HEK293T (cell line): ENCODE measurements at regions not wholly inside any gene's neighbourhood (a gene's known extent, or its start where the extent isn't known, plus 50 kb on each side); places are given as distances from the start of the nearest gene placed in this dataset.

ENCODE experiments used
- NFRKB ChIP-seq: fragments of 450-650 bp; IDR thresholded peaks from 2 replicates; pipeline ENCODE4 v1.6.1; 2016; ENCODE audit warnings: mild to moderate bottlenecking, moderate library complexity
- SP1 ChIP-seq: fragments of 450-650 bp; IDR thresholded peaks from 2 replicates; pipeline ENCODE4 v1.6.1; 2017
- TARDBP ChIP-seq: fragments of 450-650 bp; IDR thresholded peaks from 2 replicates; pipeline ENCODE4 v1.6.1; 2016

GRCh38 chr12:25651931-25652330 lies 98.8 kb upstream of the LMNTD1 start:
- TF ChIP-seq SP1 (no peak), TARDBP (no peak), NFRKB (no peak)
